Hepatocyte (in vitro differentiated cells): ENCODE measurements at regions not wholly inside any gene's neighbourhood (a gene's known extent, or its start where the extent isn't known, plus 50 kb on each side); places are given as distances from the start of the nearest gene placed in this dataset.

Experiments used
- EZH2 ChIP-seq: fragments of 200-600 bp; sonication (generic); IDR thresholded peaks from 2 replicates; pipeline ENCODE4 v1.6.1; 2016; ENCODE audit warnings: antibody characterized with exemption, mild to moderate bottlenecking, borderline replicate concordance
- TF ChIP-seq, protein P1 (sequence below): fragments of 200-600 bp; sonication (generic); IDR thresholded peaks from 2 replicates; pipeline ENCODE4 v1.5.1; 2016; ENCODE audit warnings: antibody characterized with exemption, mild to moderate bottlenecking; ENCODE audit not compliant: poor library complexity

GRCh38 chr4:138473339-138473738 lies 231.2 kb upstream of the SLC7A11 start:
- TF ChIP-seq, protein P1, sequence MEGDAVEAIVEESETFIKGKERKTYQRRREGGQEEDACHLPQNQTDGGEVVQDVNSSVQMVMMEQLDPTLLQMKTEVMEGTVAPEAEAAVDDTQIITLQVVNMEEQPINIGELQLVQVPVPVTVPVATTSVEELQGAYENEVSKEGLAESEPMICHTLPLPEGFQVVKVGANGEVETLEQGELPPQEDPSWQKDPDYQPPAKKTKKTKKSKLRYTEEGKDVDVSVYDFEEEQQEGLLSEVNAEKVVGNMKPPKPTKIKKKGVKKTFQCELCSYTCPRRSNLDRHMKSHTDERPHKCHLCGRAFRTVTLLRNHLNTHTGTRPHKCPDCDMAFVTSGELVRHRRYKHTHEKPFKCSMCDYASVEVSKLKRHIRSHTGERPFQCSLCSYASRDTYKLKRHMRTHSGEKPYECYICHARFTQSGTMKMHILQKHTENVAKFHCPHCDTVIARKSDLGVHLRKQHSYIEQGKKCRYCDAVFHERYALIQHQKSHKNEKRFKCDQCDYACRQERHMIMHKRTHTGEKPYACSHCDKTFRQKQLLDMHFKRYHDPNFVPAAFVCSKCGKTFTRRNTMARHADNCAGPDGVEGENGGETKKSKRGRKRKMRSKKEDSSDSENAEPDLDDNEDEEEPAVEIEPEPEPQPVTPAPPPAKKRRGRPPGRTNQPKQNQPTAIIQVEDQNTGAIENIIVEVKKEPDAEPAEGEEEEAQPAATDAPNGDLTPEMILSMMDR, result no peak
- TF ChIP-seq EZH2, result no peak
